HUES48 (cell line): ENCODE measurements at regions not wholly inside any gene's neighbourhood (a gene's known extent, or its start where the extent isn't known, plus 50 kb on each side); places are given as distances from the start of the nearest gene placed in this dataset.
A peak's percentile ranks its signal among the peaks of the same experiment; 100 is the strongest.

Experiments
- H3K27ac ChIP-seq: one replicate; pipeline ENCODE4 v1.7.0; 2013; ENCODE audit warnings: low read depth, low read length, inconsistent platforms
- H3K27me3 ChIP-seq: 2 replicates; pipeline ENCODE4 v1.6.1; 2013; ENCODE audit warnings: mild to moderate bottlenecking, low read length; ENCODE audit not compliant: control insufficient read depth, insufficient read depth
- H3K36me3 ChIP-seq: 2 replicates; pipeline ENCODE4 v1.6.1; 2013; ENCODE audit warnings: low read length; ENCODE audit not compliant: control insufficient read depth, insufficient read depth
- H3K4me1 ChIP-seq: 2 replicates; pipeline ENCODE4 v1.6.1; 2013; ENCODE audit warnings: mild to moderate bottlenecking, low read length; ENCODE audit not compliant: control insufficient read depth, insufficient read depth
- H3K4me3 ChIP-seq: 2 replicates; pipeline ENCODE4 v1.5.1; 2013; ENCODE audit warnings: mild to moderate bottlenecking, low read depth, low read length
- H3K9ac ChIP-seq: 2 replicates; pipeline ENCODE4 v1.6.1; 2013; ENCODE audit warnings: mild to moderate bottlenecking, low read depth, low read length, moderate library complexity
- H3K9me3 ChIP-seq: 2 replicates; pipeline ENCODE4 v1.6.1; 2013; ENCODE audit warnings: low read length; ENCODE audit not compliant: control insufficient read depth, insufficient read depth

DNA sequence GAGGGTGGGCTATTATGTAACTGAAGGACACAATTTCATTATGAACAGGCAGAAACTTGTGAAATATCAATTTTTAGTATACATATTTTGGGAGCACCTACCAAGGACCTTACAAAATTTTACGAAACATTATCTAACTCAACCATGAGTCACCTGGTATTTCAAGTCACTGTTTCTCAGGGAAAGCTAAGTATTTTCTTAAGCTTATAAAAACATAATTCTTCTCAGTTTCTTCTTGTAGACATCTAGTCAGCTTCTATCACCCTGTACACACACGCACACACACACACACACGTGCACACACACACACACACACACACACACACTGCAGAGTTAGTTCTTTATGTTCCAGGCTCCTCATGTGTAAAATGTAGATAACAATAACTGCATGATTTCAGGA is 658.3 kb downstream of the TUSC7 start:
- Histone ChIP-seq H3K9me3 (no peaks in the 10 kb centered on the region), H3K36me3 (no peaks in the 10 kb centered on the region), H3K27ac (no peak overlapping the region), H3K9ac (no peak overlapping the region), H3K4me3 (no peak overlapping the region), H3K4me1 (peaks cover 4% of the 10 kb centered on the region; the same call in 1 of the 2 replicates), H3K27me3 (no peaks in the 10 kb centered on the region)

DNA sequence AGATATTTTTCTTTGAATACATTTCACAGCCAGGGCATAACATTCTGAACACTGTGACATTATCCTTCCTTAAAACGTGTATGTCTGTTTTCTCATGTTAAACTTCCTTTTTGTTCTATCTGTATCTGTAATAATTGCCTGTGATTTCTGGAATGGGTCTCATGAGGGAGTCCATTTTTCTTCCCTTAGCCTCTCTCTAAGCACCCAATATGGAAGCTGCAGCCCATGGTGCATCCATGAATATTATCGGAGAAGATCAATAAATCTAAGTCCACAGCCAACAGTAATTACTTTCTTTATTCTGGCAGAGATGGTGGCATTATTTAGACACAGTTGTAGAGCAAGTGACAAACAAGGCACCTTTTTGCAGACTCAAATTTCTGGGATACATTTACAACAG is 671.1 kb downstream of the TUSC7 start:
- Histone ChIP-seq H3K4me1 (no peaks in the 10 kb centered on the region), H3K36me3 (no peaks in the 10 kb centered on the region), H3K27me3 (no peaks in the 10 kb centered on the region), H3K4me3 (no peak overlapping the region), H3K9me3 (no peaks in the 10 kb centered on the region), H3K9ac (no peak overlapping the region), H3K27ac (no peak overlapping the region)

DNA sequence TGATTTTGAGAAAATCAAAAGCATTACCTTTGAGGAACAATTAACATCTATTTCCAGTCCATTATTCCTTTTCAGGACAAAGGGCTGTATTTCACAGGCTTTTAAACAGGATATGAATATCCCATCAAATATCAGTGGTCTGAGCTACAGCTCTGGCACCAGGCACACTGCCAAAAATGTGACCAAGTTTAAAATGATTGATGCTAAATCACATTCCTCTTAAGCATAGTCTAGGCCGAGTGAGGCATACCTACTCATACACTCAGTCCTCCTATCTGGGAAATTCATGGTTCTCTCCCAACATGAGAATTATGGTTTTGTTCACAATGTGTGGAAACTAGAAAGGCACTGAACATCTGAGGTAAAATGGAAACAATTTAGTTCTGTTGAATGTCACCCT is 683.5 kb downstream of the TUSC7 start:
- no peaks in the 10 kb centered on the region for H3K36me3 ChIP-seq
- no peak overlapping the region for H3K9ac ChIP-seq
- H3K27ac ChIP-seq, result no peak overlapping the region
- H3K9me3 ChIP-seq, result no peaks in the 10 kb centered on the region
- H3K4me1 ChIP-seq, result peaks cover 25% of the 10 kb centered on the region
- peaks cover 28% of the 10 kb centered on the region for H3K27me3 ChIP-seq
- no peak overlapping the region for H3K4me3 ChIP-seq

DNA sequence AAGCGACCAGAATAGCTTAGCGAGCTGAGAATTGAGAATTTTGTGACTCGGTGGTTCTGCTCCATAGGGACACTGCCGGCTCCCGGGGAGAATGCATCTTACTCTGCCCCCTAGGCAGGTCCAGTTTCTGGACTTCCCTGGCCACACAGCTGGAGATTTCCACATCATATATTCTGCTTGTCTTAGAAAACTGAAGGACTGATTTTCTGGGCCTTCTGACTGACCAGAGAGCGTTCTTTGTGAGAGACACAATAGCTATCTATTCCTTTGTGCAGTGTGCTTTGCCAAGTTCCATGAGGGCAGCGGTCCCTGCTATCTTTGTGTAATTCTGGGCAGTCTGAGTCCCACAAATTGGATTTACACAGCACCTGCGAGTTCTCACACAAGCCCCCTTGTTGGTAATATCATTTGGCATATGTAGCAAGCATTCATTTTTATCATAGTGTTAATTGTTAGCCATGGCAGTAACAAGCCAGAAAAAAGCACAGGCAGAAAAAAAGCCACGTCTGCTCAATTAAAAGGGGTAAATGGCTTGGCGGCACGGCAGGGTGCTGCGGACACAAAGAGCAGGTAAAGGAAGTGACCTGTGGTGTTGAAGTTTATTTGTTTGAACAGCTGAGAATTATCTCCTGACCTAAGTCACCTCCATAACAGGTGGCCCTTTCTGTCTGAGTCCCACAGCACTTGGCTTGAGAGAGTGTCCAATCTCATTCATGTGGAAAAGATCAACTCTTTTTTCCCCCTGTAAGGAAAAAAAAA is 688.7 kb downstream of the TUSC7 start:
- Histone ChIP-seq H3K9me3 (no peaks in the 10 kb centered on the region), H3K27me3 (peaks cover 67% of the 10 kb centered on the region), H3K4me1 (peaks cover 65% of the 10 kb centered on the region), H3K36me3 (no peaks in the 10 kb centered on the region), H3K27ac (peak overlapping the region; percentile 83), H3K9ac (peak overlapping the region; percentile 72), H3K4me3 (peak overlapping the region; percentile 48)

DNA sequence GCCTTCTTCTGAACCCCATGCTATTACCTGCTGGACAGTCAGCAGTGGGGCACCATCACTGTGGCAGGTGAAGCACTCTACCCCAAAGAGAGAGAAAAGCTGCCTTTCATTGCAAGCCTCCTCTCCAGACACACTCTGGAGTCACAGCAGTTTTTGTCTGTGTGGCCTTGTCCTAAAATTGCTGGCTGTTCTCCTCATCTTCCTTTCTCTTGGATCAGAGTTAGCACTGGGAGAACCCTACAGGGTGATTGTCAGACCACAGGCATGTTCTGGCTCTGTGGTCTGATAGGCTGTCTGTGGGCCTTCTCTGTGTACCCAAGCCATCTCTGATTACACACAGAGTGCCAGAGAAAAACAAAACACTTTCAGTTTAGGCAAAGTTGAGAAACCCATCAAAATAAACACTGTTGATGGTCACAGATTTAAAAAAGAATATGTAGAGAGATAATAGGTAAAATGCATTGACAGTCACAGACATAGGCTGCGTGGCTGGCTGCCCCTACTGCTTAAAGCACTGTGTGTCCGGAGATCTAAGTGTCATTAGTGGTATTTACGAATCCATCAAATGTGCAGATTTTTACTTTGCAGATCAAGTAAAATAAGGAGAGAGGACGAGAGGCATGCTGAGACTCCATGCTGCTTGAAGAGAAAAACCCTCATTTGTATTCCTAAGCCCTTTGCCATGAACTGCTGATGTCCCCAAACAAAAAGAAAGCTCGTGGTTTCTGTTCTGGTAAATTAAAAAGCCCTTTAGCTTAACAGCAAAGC is 689.9 kb downstream of the TUSC7 start:
- H3K4me1 ChIP-seq, result peaks cover 59% of the 10 kb centered on the region
- H3K9ac ChIP-seq, result peak overlapping the region; percentile 7; the same call in 1 of the 2 replicates
- peak overlapping the region; percentile 52 for H3K4me3 ChIP-seq
- H3K27me3 ChIP-seq, result peaks cover 67% of the 10 kb centered on the region
- peak overlapping the region; percentile 76 for H3K27ac ChIP-seq
- no peaks in the 10 kb centered on the region for H3K9me3 ChIP-seq
- no peaks in the 10 kb centered on the region for H3K36me3 ChIP-seq

DNA sequence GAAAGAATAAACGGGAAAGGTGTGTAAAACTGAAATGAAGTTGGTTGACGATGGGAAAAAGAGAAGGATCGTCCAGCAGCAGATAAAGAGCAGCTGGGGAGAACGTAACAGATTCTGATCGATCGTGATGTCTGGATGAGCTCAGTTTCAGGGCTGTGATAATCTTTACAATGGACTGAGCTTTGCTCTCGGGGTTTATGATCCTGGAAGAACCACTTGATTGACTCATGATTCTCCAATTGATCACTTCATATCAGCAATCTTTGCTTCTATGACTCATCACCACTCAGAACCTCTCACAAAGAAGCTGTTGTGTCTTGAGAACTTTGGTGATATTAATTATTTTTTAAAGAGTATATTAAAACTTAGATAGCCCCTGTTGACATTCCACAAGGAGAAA is 690.7 kb downstream of the TUSC7 start:
- Histone ChIP-seq H3K9ac (0 out of 2 replicates have a peak overlapping the region, but pooled peaks have one; percentile 9), H3K27ac (peak overlapping the region; percentile 76), H3K36me3 (no peaks in the 10 kb centered on the region), H3K4me1 (peaks cover 67% of the 10 kb centered on the region), H3K4me3 (peak overlapping the region; percentile 52), H3K27me3 (peaks cover 67% of the 10 kb centered on the region), H3K9me3 (no peaks in the 10 kb centered on the region)

DNA sequence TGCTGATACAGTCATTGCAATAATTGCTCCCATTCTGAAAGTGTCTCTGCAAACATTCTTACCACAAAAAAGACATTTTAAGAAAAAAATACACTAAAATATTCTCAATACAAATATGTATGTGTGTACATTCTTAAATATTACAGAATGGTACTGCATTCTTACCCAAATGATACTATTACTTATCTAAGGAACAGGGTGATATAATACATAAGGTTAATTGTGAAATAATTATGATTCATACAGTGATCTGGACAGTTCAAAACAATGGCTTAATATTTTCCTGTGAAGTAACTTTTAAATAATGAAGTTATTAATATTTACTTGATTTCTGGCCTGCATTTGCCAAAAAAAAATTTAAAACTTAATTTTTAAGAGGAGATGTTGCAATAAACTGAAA is 694.6 kb downstream of the TUSC7 start:
- Histone ChIP-seq H3K27ac (no peak overlapping the region), H3K4me3 (no peak overlapping the region), H3K9me3 (no peaks in the 10 kb centered on the region), H3K4me1 (peaks cover 55% of the 10 kb centered on the region), H3K9ac (no peak overlapping the region), H3K36me3 (no peaks in the 10 kb centered on the region), H3K27me3 (peaks cover 30% of the 10 kb centered on the region)

DNA sequence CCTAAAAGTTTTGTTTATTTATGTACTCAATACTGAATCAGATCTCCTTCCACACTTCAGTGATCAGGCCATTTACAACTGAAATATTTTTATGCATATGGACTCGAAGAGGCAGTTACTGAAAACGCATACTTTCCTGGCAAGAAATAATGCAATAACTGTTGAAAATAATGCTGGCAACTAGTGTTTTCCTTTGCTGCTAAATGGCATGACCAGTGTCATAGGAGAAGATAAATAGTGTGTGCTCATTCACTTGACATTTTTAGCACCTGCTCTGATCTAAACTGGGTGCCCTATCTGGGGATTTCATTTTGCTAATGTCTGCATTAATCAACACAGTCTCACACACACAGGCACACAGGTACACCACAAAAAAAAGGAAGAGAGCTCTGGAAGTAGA is 695.2 kb downstream of the TUSC7 start:
- H3K27me3 ChIP-seq, result peaks cover 28% of the 10 kb centered on the region

DNA sequence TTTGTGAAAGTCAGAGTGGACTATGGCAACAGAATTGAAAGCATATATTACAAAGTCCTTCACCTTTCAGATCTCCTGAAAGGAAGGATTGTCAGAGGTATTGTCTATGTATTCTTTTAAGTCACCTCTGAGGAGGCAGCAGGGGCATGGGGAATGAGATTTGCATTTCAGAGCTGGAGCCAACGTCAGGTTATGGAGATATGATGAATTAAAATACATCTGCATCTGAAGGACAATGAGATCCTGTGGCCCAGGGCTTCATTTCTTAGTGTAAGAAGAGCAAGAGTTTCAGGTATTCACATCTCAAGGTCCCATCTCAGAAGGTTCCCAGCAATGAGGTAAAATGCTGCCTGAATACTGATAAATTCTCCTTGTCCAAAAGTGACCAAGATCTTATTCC is 695.8 kb downstream of the TUSC7 start:
- Histone ChIP-seq H3K27ac (peak overlapping the region; percentile 57), H3K36me3 (no peaks in the 10 kb centered on the region), H3K4me3 (no peak overlapping the region), H3K9me3 (no peaks in the 10 kb centered on the region), H3K4me1 (peaks cover 44% of the 10 kb centered on the region), H3K27me3 (peaks cover 24% of the 10 kb centered on the region), H3K9ac (no peak overlapping the region)

More for the DNA sequence above, 695.2 kb downstream of the TUSC7 start:
- H3K9ac ChIP-seq, result no peak overlapping the region
- H3K27ac ChIP-seq, result no peak overlapping the region
- H3K4me3 ChIP-seq, result no peak overlapping the region
- H3K9me3 ChIP-seq, result no peaks in the 10 kb centered on the region
- no peaks in the 10 kb centered on the region for H3K36me3 ChIP-seq
- H3K4me1 ChIP-seq, result peaks cover 49% of the 10 kb centered on the region

DNA sequence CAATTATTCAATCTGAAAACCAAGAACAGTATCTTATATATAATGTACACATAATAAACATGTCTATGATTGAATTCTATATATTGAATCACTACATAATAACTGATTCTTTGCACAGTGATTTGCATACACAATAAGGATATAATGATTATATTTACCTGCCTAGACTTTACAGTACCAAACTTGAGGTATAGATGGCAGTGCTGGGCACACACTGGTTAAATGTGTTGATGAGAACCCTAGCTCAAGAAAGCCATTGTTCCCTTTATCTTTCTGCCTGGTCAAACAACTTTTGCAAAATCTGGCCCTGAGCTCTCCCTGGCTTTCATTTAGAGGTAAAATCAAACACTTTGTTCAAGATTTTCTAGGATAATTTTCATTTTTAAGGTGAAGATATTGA is 697.7 kb downstream of the TUSC7 start:
- Histone ChIP-seq H3K36me3 (no peaks in the 10 kb centered on the region), H3K27me3 (peaks cover 4% of the 10 kb centered on the region), H3K9me3 (no peaks in the 10 kb centered on the region), H3K9ac (no peak overlapping the region), H3K4me1 (peaks cover 30% of the 10 kb centered on the region), H3K4me3 (no peak overlapping the region), H3K27ac (no peak overlapping the region)

DNA sequence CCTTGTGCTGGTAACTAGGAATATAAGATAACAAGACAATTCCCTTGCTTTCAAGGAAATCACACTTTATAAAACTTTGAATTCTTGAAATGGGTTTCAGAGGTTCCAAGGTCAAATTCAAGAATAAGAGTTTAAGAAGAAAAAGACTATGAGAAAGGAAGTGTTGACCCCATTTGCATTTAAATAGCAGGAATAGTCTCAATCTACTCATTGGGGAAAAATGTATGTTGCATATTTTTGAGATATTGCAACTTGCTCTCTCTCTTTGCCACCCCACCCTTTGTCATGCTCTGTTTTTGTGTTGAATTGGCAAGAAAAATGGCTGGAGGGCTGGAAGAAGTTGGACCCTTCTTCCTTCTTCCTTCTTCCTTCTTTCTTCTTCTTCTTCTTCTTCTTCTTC is 699.2 kb downstream of the TUSC7 start:
- Histone ChIP-seq H3K4me3 (no peak overlapping the region), H3K9me3 (no peaks in the 10 kb centered on the region), H3K27ac (no peak overlapping the region), H3K4me1 (peaks cover 29% of the 10 kb centered on the region), H3K27me3 (no peaks in the 10 kb centered on the region), H3K9ac (no peak overlapping the region), H3K36me3 (no peaks in the 10 kb centered on the region)
